ENCODE measurements at regions not wholly inside any gene's neighbourhood (a gene's known extent, or its start where the extent isn't known, plus 50 kb on each side); places are given as distances from the start of the nearest gene placed in this dataset.

DNA sequence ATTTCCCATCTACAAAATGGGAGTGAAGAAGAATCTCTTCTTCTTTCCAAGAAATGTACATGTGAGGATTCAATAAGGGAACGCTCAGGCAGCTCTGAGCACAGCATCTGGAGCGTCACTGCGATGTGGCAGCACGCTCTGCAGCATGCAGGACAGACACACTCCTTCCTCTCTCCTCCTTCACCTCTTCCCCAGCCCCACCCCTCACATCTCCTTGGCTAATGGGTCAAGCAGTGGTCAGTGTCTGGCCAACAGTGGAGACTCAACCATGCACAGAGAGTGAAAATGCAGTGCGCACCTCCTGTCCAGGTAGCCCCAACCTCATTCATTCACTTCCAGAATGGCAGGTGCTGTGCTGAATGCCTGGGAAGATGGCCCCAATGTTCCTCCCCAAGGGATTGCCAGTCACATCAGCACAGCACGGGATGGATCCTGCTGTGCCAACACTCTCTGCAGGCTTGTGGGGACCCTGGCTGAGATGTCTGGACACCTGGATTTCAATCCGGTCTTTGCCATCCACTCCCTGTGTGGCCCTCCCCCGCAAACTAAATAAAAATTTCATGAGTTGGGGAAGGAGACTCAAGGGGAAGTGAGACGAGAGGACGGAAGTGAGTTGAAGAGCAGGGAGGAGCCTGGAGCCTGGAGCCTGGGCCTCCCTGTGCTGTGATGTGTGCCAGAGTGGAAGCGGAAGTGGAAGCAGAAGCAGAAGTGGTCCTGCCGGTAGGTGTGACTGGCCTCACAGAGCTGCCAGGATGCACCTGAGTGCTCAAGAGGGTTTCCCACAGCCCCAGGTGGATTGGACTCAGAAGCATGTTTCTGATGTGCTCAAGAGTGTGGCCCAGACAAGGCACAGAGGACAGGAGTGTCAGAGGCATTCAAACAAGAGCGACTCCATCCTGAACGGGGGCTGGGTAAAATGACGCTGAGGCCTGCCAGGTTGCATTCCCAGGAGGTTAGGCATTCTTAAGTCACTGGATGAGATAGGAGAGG, 163.9 kb downstream of the SMAD6 start (continued):
- TF ChIP-seq CBX5 (IDR thresholded peaks at IDR 0.05; ENCODE audit: low read depth) (no peak), ASH2L (IDR thresholded peaks at IDR 0.05; ENCODE audit: borderline replicate concordance, low read depth) (no peak), CBFB (IDR thresholded peaks at IDR 0.05; ENCODE audit: low read depth) (no peak), CREB1 (IDR thresholded peaks at IDR 0.05; ENCODE audit: low read depth) (no peak), SIN3A (IDR thresholded peaks at IDR 0.05; ENCODE audit: low read depth, low read length) (no peak), POLR2AphosphoS2 (IDR thresholded peaks at IDR 0.05; ENCODE audit: low read depth, low read length) (no peak), SUZ12 (IDR thresholded peaks at IDR 0.05; ENCODE audit: unreplicated experiment) (no peak), RB1 (IDR thresholded peaks at IDR 0.05; ENCODE audit: borderline replicate concordance) (no peak), MYB (IDR thresholded peaks at IDR 0.05; ENCODE audit: borderline replicate concordance, low read depth, low read length) (no peak), DPF2 (IDR thresholded peaks at IDR 0.05) (no peak), BRCA1 (IDR thresholded peaks at IDR 0.05; ENCODE audit: low read depth, low read length) (no peak), FOS (IDR thresholded peaks at IDR 0.05; ENCODE audit: borderline replicate concordance, extremely low read depth, insufficient read length) (no peak), PAX5 (IDR thresholded peaks at IDR 0.05; ENCODE audit: borderline replicate concordance, low read depth, low read length) (no peak)
- TF ChIP-seq, protein P1, sequence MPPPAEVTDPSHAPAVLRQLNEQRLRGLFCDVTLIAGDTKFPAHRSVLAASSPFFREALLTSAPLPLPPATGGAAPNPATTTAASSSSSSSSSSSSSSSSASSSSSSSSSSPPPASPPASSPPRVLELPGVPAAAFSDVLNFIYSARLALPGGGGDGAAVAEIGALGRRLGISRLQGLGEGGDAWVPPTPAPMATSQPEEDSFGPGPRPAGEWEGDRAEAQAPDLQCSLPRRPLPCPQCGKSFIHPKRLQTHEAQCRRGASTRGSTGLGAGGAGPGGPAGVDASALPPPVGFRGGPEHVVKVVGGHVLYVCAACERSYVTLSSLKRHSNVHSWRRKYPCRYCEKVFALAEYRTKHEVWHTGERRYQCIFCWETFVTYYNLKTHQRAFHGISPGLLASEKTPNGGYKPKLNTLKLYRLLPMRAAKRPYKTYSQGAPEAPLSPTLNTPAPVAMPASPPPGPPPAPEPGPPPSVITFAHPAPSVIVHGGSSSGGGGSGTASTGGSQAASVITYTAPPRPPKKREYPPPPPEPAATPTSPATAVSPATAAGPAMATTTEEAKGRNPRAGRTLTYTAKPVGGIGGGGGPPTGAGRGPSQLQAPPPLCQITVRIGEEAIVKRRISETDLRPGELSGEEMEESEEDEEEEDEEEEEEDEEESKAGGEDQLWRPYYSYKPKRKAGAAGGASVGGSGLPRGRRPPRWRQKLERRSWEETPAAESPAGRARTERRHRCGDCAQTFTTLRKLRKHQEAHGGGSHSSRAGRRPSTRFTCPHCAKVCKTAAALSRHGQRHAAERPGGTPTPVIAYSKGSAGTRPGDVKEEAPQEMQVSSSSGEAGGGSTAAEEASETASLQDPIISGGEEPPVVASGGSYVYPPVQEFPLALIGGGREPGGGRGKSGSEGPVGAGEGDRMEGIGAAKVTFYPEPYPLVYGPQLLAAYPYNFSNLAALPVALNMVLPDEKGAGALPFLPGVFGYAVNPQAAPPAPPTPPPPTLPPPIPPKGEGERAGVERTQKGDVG (CRISPR knock-in tag; IDR thresholded peaks at IDR 0.05): no peak
- TF ChIP-seq, protein P2, sequence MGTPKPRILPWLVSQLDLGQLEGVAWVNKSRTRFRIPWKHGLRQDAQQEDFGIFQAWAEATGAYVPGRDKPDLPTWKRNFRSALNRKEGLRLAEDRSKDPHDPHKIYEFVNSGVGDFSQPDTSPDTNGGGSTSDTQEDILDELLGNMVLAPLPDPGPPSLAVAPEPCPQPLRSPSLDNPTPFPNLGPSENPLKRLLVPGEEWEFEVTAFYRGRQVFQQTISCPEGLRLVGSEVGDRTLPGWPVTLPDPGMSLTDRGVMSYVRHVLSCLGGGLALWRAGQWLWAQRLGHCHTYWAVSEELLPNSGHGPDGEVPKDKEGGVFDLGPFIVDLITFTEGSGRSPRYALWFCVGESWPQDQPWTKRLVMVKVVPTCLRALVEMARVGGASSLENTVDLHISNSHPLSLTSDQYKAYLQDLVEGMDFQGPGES (IDR thresholded peaks at IDR 0.05): no peak
- TF ChIP-seq, protein P3, sequence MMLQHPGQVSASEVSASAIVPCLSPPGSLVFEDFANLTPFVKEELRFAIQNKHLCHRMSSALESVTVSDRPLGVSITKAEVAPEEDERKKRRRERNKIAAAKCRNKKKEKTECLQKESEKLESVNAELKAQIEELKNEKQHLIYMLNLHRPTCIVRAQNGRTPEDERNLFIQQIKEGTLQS (IDR thresholded peaks at IDR 0.05; ENCODE audit: borderline replicate concordance, extremely low read depth, low read depth, low read length): no peak
- TF ChIP-seq, protein P4, sequence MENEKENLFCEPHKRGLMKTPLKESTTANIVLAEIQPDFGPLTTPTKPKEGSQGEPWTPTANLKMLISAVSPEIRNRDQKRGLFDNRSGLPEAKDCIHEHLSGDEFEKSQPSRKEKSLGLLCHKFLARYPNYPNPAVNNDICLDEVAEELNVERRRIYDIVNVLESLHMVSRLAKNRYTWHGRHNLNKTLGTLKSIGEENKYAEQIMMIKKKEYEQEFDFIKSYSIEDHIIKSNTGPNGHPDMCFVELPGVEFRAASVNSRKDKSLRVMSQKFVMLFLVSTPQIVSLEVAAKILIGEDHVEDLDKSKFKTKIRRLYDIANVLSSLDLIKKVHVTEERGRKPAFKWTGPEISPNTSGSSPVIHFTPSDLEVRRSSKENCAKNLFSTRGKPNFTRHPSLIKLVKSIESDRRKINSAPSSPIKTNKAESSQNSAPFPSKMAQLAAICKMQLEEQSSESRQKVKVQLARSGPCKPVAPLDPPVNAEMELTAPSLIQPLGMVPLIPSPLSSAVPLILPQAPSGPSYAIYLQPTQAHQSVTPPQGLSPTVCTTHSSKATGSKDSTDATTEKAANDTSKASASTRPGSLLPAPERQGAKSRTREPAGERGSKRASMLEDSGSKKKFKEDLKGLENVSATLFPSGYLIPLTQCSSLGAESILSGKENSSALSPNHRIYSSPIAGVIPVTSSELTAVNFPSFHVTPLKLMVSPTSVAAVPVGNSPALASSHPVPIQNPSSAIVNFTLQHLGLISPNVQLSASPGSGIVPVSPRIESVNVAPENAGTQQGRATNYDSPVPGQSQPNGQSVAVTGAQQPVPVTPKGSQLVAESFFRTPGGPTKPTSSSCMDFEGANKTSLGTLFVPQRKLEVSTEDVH (IDR thresholded peaks at IDR 0.05; ENCODE audit: low read depth, partially characterized antibody): no peak
- TF ChIP-seq, protein P5, sequence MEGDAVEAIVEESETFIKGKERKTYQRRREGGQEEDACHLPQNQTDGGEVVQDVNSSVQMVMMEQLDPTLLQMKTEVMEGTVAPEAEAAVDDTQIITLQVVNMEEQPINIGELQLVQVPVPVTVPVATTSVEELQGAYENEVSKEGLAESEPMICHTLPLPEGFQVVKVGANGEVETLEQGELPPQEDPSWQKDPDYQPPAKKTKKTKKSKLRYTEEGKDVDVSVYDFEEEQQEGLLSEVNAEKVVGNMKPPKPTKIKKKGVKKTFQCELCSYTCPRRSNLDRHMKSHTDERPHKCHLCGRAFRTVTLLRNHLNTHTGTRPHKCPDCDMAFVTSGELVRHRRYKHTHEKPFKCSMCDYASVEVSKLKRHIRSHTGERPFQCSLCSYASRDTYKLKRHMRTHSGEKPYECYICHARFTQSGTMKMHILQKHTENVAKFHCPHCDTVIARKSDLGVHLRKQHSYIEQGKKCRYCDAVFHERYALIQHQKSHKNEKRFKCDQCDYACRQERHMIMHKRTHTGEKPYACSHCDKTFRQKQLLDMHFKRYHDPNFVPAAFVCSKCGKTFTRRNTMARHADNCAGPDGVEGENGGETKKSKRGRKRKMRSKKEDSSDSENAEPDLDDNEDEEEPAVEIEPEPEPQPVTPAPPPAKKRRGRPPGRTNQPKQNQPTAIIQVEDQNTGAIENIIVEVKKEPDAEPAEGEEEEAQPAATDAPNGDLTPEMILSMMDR (IDR thresholded peaks at IDR 0.05 in 2 of 3, conservative IDR thresholded peaks at IDR 0.05 in 1 of 3; ENCODE audit: control insufficient read depth in 2 of 3, extremely low read depth in 1 of 3, insufficient read depth in 1 of 3, low read depth in 3 of 3, low read length in 3 of 3): no peak
